OCI-LY7 (cell line): ENCODE measurements at regions not wholly inside any gene's neighbourhood (a gene's known extent, or its start where the extent isn't known, plus 50 kb on each side); places are given as distances from the start of the nearest gene placed in this dataset.

ENCODE experiments used
- BruUV-seq: library from RNA; stranded (reverse); fragments of 400-500 nt; replicated peaks from 2 replicates; lab custom pipeline; 2021; lab: Mats Ljungman, UMichigan
- CTCF ChIA-PET: fragments of 300-600 bp; sonication (Branson Sonifier 250); formaldehyde crosslinking; loops from one replicate; lab custom pipeline; 2022; ENCODE audit warnings: antibody characterized with exemption; ENCODE audit not compliant: unreplicated experiment; lab: Charles Lee
- POLR2A ChIA-PET: fragments of 300-600 bp; sonication (Branson Sonifier 250); formaldehyde crosslinking; loops from one replicate; lab custom pipeline; 2022; ENCODE audit warnings: antibody characterized with exemption; lab: Charles Lee
- DNase-seq: peaks from one replicate; pipeline ENCODE4 v3.0.0-alpha.2; 2015; ENCODE audit warnings: low spot score
- H2AFZ ChIP-seq: fragments of 200-600 bp; sonication (generic), shearing (Covaris generic); 2 replicates; pipeline ENCODE4 v1.6.1; 2014; ENCODE audit warnings: mild to moderate bottlenecking, antibody characterized with exemption, low read length, moderate library complexity
- H3K27ac ChIP-seq: fragments of 200-600 bp; sonication (generic); 2 replicates; pipeline ENCODE4 v1.5.1; 2014; ENCODE audit warnings: mixed run types, low read depth, mild to moderate bottlenecking, moderate library complexity, low read length, inconsistent platforms; ENCODE audit not compliant: poor library complexity, severe bottlenecking
- H3K36me3 ChIP-seq: fragments of 200-600 bp; sonication (generic); 2 replicates; pipeline ENCODE4 v1.6.1; 2014; ENCODE audit warnings: mild to moderate bottlenecking, antibody characterized with exemption, low read length, moderate library complexity, mixed read lengths; ENCODE audit not compliant: insufficient read depth
- H3K4me1 ChIP-seq: fragments of 200-600 bp; sonication (generic); 2 replicates; pipeline ENCODE4 v1.5.1; 2014; ENCODE audit warnings: mild to moderate bottlenecking, low read length; ENCODE audit not compliant: insufficient read depth, poor library complexity, severe bottlenecking
- H3K4me2 ChIP-seq: fragments of 200-600 bp; sonication (generic); 2 replicates; pipeline ENCODE4 v1.6.1; 2014; ENCODE audit warnings: mild to moderate bottlenecking, low read length
- H3K4me3 ChIP-seq: fragments of 200-600 bp; sonication (generic); 2 replicates; pipeline ENCODE4 v1.5.1; 2014; ENCODE audit warnings: mild to moderate bottlenecking, low read depth, low read length; ENCODE audit not compliant: poor library complexity, severe bottlenecking
- H3K79me2 ChIP-seq: fragments of 200-600 bp; sonication (generic); 2 replicates; pipeline ENCODE4 v1.6.1; 2016; ENCODE audit warnings: low read depth, mild to moderate bottlenecking, low read length, moderate library complexity, mixed read lengths; ENCODE audit not compliant: insufficient read depth
- H3K9me2 ChIP-seq: fragments of 200-600 bp; sonication (generic); 2 replicates; pipeline ENCODE4 v1.6.1; 2016; ENCODE audit warnings: mild to moderate bottlenecking, low read length, mixed read lengths; ENCODE audit not compliant: insufficient read depth
- H3K9me3 ChIP-seq: fragments of 200-600 bp; sonication (generic); 2 replicates; pipeline ENCODE4 v1.6.1; 2014; ENCODE audit warnings: mild to moderate bottlenecking, mixed run types, low read length, mixed read lengths
- H4K20me1 ChIP-seq: fragments of 200-600 bp; sonication (generic); 2 replicates; pipeline ENCODE4 v1.6.1; 2014; ENCODE audit warnings: mild to moderate bottlenecking, antibody characterized with exemption, low read length, moderate library complexity, mixed read lengths; ENCODE audit not compliant: insufficient read depth
- CTCF ChIP-seq: fragments of 200-600 bp; sonication (generic); conservative IDR thresholded peaks from 2 replicates; pipeline ENCODE4 v1.5.1; 2014; ENCODE audit warnings: mild to moderate bottlenecking, antibody characterized with exemption, low read length, moderate library complexity, mixed read lengths
- EZH2phosphoT487 ChIP-seq: fragments of 200-600 bp; sonication (generic); IDR thresholded peaks from 2 replicates; pipeline ENCODE4 v1.6.1; 2018; ENCODE audit warnings: low read depth, borderline replicate concordance, mild to moderate bottlenecking, mixed run types, antibody characterized with exemption, low read length, moderate library complexity, mixed read lengths
- intact Hi-C: fragments of 100-400 bp; cut with micrococcal nuclease; formaldehyde crosslinking; loops from one replicate; pipeline ENCODE4 v1.10.0; 2022; ENCODE audit not compliant: unreplicated experiment

- CTCF ChIA-PET: no interaction called here
- TF ChIP-seq EZH2phosphoT487: no peak
- TF ChIP-seq CTCF: no peak
- Histone ChIP-seq H3K9me3 (no peaks in the 10 kb centered on the region), H4K20me1 (no peaks in the 10 kb centered on the region; the same call in 1 of the 2 replicates), H3K79me2 (no peaks in the 10 kb centered on the region), H3K36me3 (no peaks in the 10 kb centered on the region), H3K4me2 (no peak overlapping the region), H3K27ac (no peak overlapping the region), H3K4me3 (no peak overlapping the region), H3K9me2 (no peaks in the 10 kb centered on the region), H3K4me1 (no peaks in the 10 kb centered on the region), H2AFZ (no peak overlapping the region)
- intact Hi-C loops: no loop called here
- BruUV-seq: no TSS peak
- DNase-seq: no peak
- POLR2A ChIA-PET: interaction anchor here (0.6 to 0.8 kb wide), 3 partner anchors 10 to 371 kb away, joined by 3 read pairs; no protein-coding TSS in a partner anchor
Observed at GRCh38 chr2:151098841-151099240, 162.8 kb downstream of the RBM43 start.

- DNase-seq: no peak
- CTCF ChIA-PET: no interaction called here
- H3K4me3 ChIP-seq: no peak overlapping the region
- H3K4me2 ChIP-seq: no peak overlapping the region
- no peaks in the 10 kb centered on the region for H3K36me3 ChIP-seq
- no peak overlapping the region for H3K27ac ChIP-seq
- H3K9me2 ChIP-seq: no peaks in the 10 kb centered on the region
- TF ChIP-seq CTCF (no peak), EZH2phosphoT487 (no peak)
- POLR2A ChIA-PET: interaction anchor here (0.7 kb wide), 1 partner anchor 569 kb away, joined by 3 read pairs; no protein-coding TSS in a partner anchor
- H3K79me2 ChIP-seq: no peaks in the 10 kb centered on the region
- no peaks in the 10 kb centered on the region for H3K9me3 ChIP-seq
- no TSS peak for BruUV-seq
- H4K20me1 ChIP-seq: no peaks in the 10 kb centered on the region; the same call in 1 of the 2 replicates
- no peak overlapping the region for H2AFZ ChIP-seq
- no peaks in the 10 kb centered on the region for H3K4me1 ChIP-seq
- intact Hi-C loops: no loop called here
Observed at GRCh38 chr2:151097895-151098294, 163.8 kb downstream of the RBM43 start.

GRCh38 chr2:151097128-151097527, 164.5 kb downstream of the RBM43 start:
- TF ChIP-seq CTCF (no peak), EZH2phosphoT487 (no peak)
- no peak for DNase-seq
- BruUV-seq: no TSS peak
- Histone ChIP-seq H3K4me3 (no peak overlapping the region), H3K79me2 (no peaks in the 10 kb centered on the region), H3K9me2 (no peaks in the 10 kb centered on the region), H3K9me3 (no peaks in the 10 kb centered on the region), H4K20me1 (no peaks in the 10 kb centered on the region), H3K4me1 (no peaks in the 10 kb centered on the region), H3K36me3 (no peaks in the 10 kb centered on the region), H2AFZ (no peak overlapping the region), H3K4me2 (no peak overlapping the region), H3K27ac (no peak overlapping the region)
- POLR2A ChIA-PET: interaction anchor here (0.7 kb wide), 1 partner anchor 569 kb away, joined by 3 read pairs; no protein-coding TSS in a partner anchor
- CTCF ChIA-PET: no interaction called here
- intact Hi-C loops: no loop called here
